GM21381 (cell line): ENCODE measurements at regions not wholly inside any gene's neighbourhood (a gene's known extent, or its start where the extent isn't known, plus 50 kb on each side); places are given as distances from the start of the nearest gene placed in this dataset.

Experiments used
- ATAC-seq: cut with Tn5 transposase; IDR thresholded peaks from one replicate; pipeline ENCODE4 v1.9.1; 2021; ENCODE audit warnings: mild to moderate bottlenecking, moderate library complexity; ENCODE audit not compliant: unreplicated experiment

GRCh38 chr4:179486570-179487335 lies 2044.5 kb upstream of the AGA start:
- no peak for ATAC-seq

GRCh38 chr4:179492260-179493080 lies 2050.2 kb upstream of the AGA start:
- ATAC-seq, result no peak

- no peak for ATAC-seq
These were observed 2061.7 kb upstream of the AGA start for GRCh38 chr4:179503976-179504375.

GRCh38 chr4:179509489-179509888 lies 2067.3 kb upstream of the AGA start:
- ATAC-seq, result no peak

GRCh38 chr4:179521952-179522351 lies 2079.7 kb upstream of the AGA start:
- no peak for ATAC-seq

GRCh38 chr4:179530958-179531357 lies 2088.7 kb upstream of the AGA start:
- no peak for ATAC-seq

GRCh38 chr4:179536694-179537093 lies 2094.5 kb upstream of the AGA start:
- no peak for ATAC-seq

- no peak for ATAC-seq
These were observed 2097.4 kb upstream of the AGA start for GRCh38 chr4:179539641-179540040.

- ATAC-seq, result no peak
These were observed 2101.5 kb upstream of the AGA start for GRCh38 chr4:179543771-179544170.

GRCh38 chr4:179544496-179544895 lies 2102.3 kb upstream of the AGA start:
- ATAC-seq, result no peak

GRCh38 chr4:179552131-179552530 lies 2109.9 kb upstream of the AGA start:
- no peak for ATAC-seq

GRCh38 chr4:179563741-179564140 lies 2121.5 kb upstream of the AGA start:
- no peak for ATAC-seq

GRCh38 chr4:179569549-179569948 lies 2127.3 kb upstream of the AGA start:
- ATAC-seq, result no peak

- no peak for ATAC-seq
These were observed 2140.1 kb upstream of the AGA start for GRCh38 chr4:179582164-179582905.

- ATAC-seq, result no peak
These were observed 2141.0 kb upstream of the AGA start for GRCh38 chr4:179583221-179583620.

- no peak for ATAC-seq
These were observed 2141.9 kb upstream of the AGA start for GRCh38 chr4:179584101-179584500.

- no peak for ATAC-seq
These were observed 2143.5 kb upstream of the AGA start for GRCh38 chr4:179585761-179586160.

- no peak for ATAC-seq
These were observed 2144.2 kb upstream of the AGA start for GRCh38 chr4:179586460-179586859.

- no peak for ATAC-seq
These were observed 2153.6 kb upstream of the AGA start for GRCh38 chr4:179595671-179596410.

GRCh38 chr4:179596621-179597020 lies 2154.4 kb upstream of the AGA start:
- ATAC-seq, result no peak

- ATAC-seq, result no peak
These were observed 2155.1 kb upstream of the AGA start for GRCh38 chr4:179597301-179597700.
